Small intestine (tissue), 7 donors: ENCODE measurements at regions not wholly inside any gene's neighbourhood (a gene's known extent, or its start where the extent isn't known, plus 50 kb on each side); places are given as distances from the start of the nearest gene placed in this dataset.

Source experiments
- DNase-seq, 2 donors: peaks; one replicate each; pipeline versions ENCODE4 v3.0.0 to v3.0.0-alpha.2; 2013
- FAIRE-seq: peaks from 2 replicates; lab custom pipeline; 2012; peaks lifted over from hg19 to GRCh38; lab: Jason Lieb, UNC
- H3K27ac ChIP-seq, 3 donors: one replicate each; pipeline ENCODE4 v1.5.1; 2013; ENCODE audit warnings: low read length in 2 of 3, mild to moderate bottlenecking in 2 of 3, control low read depth in 1 of 3, inconsistent platforms in 1 of 3, low read depth in 1 of 3, moderate library complexity in 1 of 3
- H3K27me3 ChIP-seq, 3 donors: one replicate each; pipeline ENCODE4 v1.6.1; 2013; ENCODE audit warnings: low read length in 3 of 3, inconsistent platforms in 1 of 3; ENCODE audit not compliant: control insufficient read depth in 3 of 3, insufficient read depth in 3 of 3
- H3K36me3 ChIP-seq, 3 donors: one replicate each; pipeline ENCODE4 v1.6.1; 2013; ENCODE audit warnings: low read length in 3 of 3, inconsistent platforms in 1 of 3, low read depth in 1 of 3, mild to moderate bottlenecking in 1 of 3, moderate library complexity in 1 of 3; ENCODE audit not compliant: control insufficient read depth in 3 of 3, insufficient read depth in 2 of 3
- H3K4me1 ChIP-seq, 3 donors: one replicate each; pipeline ENCODE4 v1.6.1; 2013; ENCODE audit warnings: low read length in 2 of 3, inconsistent platforms in 1 of 3, low read depth in 1 of 3, mild to moderate bottlenecking in 1 of 3, moderate library complexity in 1 of 3; ENCODE audit not compliant: control insufficient read depth in 3 of 3, insufficient read depth in 2 of 3
- H3K4me3 ChIP-seq, 3 donors: one replicate each; pipeline ENCODE4 v1.5.1; 2013; ENCODE audit warnings: low read length in 3 of 3, control low read depth in 1 of 3, inconsistent platforms in 1 of 3, low read depth in 1 of 3, mild to moderate bottlenecking in 1 of 3, moderate library complexity in 1 of 3
- H3K9me3 ChIP-seq, 2 donors: one replicate each; pipeline ENCODE4 v1.6.1; 2013; ENCODE audit warnings: low read depth in 1 of 2, low read length in 1 of 2; ENCODE audit not compliant: control insufficient read depth in 2 of 2, insufficient read depth in 1 of 2
- WGBS, 3 donors: extraction: QIAGEN DNeasy Blood & Tissue Kit; methylation state at CpG; one replicate each; pipeline ENCODE4 v1.1.7; 2013; 5-methylcytosine and 5-hydroxymethylcytosine counted together
- donor health status: healthy with polysubstance abuse.
- donor health status: control.
- donor health status: control.
- donor health status: Bipolar disorder and iron deficiency.
- donor health status: healthy.

DNA sequence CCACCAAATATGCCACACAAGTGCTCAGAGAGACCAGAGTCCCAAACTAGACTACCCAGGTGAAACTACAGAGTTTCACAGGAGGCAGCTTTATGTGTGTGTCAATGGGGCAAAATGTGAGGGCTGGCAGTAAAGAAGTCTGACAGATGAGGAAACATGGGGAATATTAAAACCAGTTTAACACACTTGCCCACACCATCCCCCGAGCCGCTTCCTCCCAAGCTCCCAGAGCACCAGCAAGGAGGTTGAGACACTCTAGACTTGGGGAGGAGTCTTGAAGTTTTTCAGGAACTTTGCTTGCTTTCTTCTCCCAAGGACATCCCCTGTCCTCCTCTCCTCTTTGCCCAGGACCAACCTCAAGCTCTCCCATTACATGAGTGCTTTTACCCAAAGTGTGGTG, 94.7 kb upstream of the SPRY1 start:
- 96 to 100% (median 96%) methylated on average over 2 of the region's 2 CpGs for WGBS, 3 donors
- Histone ChIP-seq H3K36me3 (no peaks in the 10 kb centered on the region), H3K4me1 (no peaks in the 10 kb centered on the region), H3K27me3 (no peaks in the 10 kb centered on the region), H3K9me3 (no peaks in the 10 kb centered on the region), H3K4me3 (no peak overlapping the region), H3K27ac (no peak overlapping the region)
- FAIRE-seq (no peak), DNase-seq (no peak)

DNA sequence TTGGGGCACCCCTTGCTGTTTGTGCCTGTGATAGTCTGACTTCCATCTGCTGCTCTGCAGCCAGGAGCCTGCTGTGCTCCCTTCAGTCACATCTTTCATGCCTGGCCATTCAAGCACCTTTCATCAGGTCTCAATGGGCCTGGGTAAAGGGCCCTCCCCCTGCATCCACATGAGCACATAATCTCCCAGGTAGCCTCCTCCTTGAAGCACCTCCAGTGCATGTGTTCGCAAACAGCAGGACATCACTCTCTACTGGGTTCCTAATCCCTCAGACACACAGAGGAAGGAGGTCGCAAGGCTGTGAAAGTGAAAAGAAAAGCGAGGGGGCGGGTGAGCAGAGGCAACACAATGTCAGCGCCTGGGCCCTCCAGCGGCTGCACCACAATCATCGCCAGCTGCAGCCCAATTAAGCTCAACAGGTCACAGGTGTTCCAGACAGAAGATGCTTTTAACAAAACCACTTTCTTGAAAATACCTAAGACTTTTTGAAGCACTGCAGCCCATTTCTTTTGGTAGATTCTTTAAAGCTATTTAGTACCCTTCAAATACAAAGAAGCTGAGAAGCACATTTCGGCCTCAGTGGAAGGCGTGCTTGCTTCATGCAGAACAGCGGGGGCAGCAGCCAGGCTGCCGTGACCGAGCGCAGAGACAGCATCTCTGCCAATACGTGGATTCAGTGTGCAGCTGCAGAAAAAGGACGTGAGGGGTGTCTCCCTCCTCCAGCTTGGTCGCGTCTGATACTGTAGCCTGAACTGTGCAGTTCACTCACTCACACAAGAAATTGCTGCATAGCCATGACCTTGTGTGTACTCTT, 92.2 kb upstream of the SPRY1 start:
- Histone ChIP-seq H3K27me3 (no peaks in the 10 kb centered on the region), H3K4me1 (no peaks in the 10 kb centered on the region), H3K9me3 (no peaks in the 10 kb centered on the region), H3K36me3 (peaks cover 0 to 2% (median 0%) of the 10 kb centered on the region in 3 donors), H3K27ac (no peak overlapping the region), H3K4me3 (no peak overlapping the region)
- no peak for DNase-seq
- no peak for FAIRE-seq
- 83 to 95% (median 92%) methylated on average over 17 of the region's 17 CpGs for whole genome bisulfite sequencing, 3 donors

DNA sequence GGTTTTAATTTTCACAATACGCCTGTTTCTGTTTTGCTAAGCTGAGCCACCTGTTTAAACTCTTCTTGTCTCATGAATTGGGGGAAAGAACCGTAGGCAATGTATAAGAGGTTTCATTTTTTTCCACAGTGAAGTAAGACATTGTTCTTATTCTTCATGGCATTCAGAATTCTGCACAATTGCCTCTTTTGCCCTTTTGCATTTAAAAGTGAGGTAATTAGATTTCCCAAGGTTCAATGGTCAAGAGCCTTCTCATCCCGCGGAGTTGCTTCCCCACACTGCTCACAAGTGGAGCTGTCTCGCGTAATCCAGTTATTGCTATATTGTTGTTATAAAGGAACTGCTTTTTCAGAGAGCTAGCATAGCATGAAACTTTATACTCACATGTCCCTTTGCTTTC, 90.9 kb upstream of the SPRY1 start:
- FAIRE-seq: no peak
- no peaks in the 10 kb centered on the region for H3K9me3 ChIP-seq
- H3K27me3 ChIP-seq: no peaks in the 10 kb centered on the region
- peaks cover 0 to 2% (median 0%) of the 10 kb centered on the region in 3 donors for H3K36me3 ChIP-seq
- no peak overlapping the region for H3K4me3 ChIP-seq
- H3K27ac ChIP-seq: no peak overlapping the region
- no peaks in the 10 kb centered on the region for H3K4me1 ChIP-seq
- peak in 1 of 2 donors; percentile 18 for DNase-seq
- WGBS, 3 donors: 93 to 96% (median 93%) methylated on average over 6 of the region's 6 CpGs

DNA sequence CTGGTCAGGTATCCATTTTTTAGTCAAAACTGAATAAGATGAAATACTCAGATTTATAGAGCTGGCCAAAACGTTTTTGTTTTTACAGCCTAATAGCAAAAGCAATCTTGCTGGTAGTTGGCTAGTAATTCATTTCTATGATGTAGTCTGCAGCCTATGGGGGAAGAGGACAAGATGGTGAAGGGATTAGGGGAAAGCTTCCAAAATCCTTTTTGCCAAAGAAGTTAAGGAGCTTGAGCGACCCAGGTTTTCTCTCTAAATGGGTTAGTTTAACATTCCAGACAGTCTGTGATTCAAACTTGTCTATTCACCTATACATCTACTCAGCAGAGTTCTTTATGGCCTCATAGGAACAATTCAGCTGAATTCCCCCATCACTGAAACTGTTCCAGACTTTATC, 89.8 kb upstream of the SPRY1 start:
- Histone ChIP-seq H3K9me3 (no peaks in the 10 kb centered on the region), H3K27me3 (no peaks in the 10 kb centered on the region), H3K4me1 (no peaks in the 10 kb centered on the region), H3K27ac (no peak overlapping the region), H3K4me3 (no peak overlapping the region), H3K36me3 (peaks cover 0 to 2% (median 0%) of the 10 kb centered on the region in 3 donors)
- WGBS, 3 donors: 83 to 84% (median 84%) methylated on average over 2 of the region's 2 CpGs
- FAIRE-seq (no peak), DNase-seq (no peak)

GRCh38 chr4:123308667-123309066, 87.9 kb upstream of the SPRY1 start:
- FAIRE-seq (no peak), DNase-seq (no peak)
- Histone ChIP-seq H3K4me1 (no peaks in the 10 kb centered on the region), H3K36me3 (peaks cover 0 to 2% (median 0%) of the 10 kb centered on the region in 3 donors), H3K9me3 (no peaks in the 10 kb centered on the region), H3K27ac (no peak overlapping the region), H3K4me3 (no peak overlapping the region), H3K27me3 (no peaks in the 10 kb centered on the region)
- 96 to 100% (median 97%) methylated on average over 1 of the region's 1 CpG for WGBS, 3 donors

DNA sequence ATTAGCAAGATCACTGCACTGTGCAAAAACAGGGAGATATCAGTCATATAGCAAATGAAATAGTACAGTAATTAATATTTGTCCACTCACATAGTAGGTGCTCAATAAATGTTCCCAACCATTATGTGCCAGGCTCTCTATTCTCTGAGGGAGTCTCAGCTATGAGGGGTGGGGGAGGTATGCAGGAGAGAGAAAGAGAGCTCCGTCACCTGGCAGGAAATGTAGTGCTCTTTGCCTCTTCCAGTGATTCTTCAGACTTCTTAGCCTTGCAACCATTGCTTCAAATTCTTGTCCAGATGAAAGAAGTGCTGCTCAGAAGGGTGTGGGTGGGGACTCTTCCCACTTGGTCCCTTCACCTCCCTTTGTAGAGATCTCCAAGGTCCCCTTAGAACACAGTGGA, 84.5 kb upstream of the SPRY1 start:
- 89 to 100% (median 96%) methylated on average over 1 of the region's 1 CpG for WGBS, 3 donors
- peaks cover 0 to 4% (median 0%) of the 10 kb centered on the region in 3 donors for H3K36me3 ChIP-seq
- no peak for FAIRE-seq

DNA sequence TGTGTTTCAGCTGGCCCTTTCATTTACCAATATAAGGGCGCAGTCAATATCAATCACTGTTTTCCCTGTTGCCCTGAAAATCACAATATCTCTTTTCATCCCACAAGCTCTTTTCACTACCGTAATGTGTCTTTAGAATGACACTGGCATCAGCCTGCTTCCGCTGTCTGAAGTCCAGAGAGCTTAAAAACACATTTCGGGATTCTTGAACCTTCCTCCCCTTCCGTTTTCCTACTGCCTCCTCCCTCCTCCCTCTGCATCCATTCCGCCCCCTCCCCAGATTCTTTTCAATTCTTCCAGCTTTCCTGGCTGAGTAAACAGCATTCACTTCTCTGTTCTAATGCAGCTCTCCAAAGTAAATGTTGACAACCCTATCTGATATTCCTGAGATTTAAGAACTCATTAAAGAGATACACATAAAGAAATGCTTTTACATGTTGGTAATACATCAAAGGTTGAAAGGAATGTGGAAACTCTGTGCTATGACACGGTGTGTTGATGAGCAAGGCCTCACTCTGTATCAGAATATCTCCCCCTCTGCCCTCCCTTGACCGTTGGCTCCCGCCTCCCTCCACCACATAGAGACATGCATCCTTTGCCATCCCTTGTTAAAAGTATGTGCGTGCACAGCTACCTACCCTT, 83.5 kb upstream of the SPRY1 start:
- Histone ChIP-seq H3K9me3 (no peaks in the 10 kb centered on the region), H3K27me3 (no peaks in the 10 kb centered on the region), H3K36me3 (peaks cover 0 to 3% (median 0%) of the 10 kb centered on the region in 3 donors), H3K4me1 (no peaks in the 10 kb centered on the region), H3K27ac (no peak overlapping the region), H3K4me3 (no peak overlapping the region)
- 83 to 85% (median 85%) methylated on average over 10 of the region's 10 CpGs for WGBS, 3 donors
- FAIRE-seq: no peak
- DNase-seq: no peak

More for the DNA sequence above, 84.5 kb upstream of the SPRY1 start:
- DNase-seq: no peak
- H3K4me3 ChIP-seq: no peak overlapping the region
- no peaks in the 10 kb centered on the region for H3K9me3 ChIP-seq
- H3K27ac ChIP-seq: no peak overlapping the region
- H3K4me1 ChIP-seq: no peaks in the 10 kb centered on the region
- H3K27me3 ChIP-seq: no peaks in the 10 kb centered on the region

GRCh38 chr4:123315617-123316016, 81.0 kb upstream of the SPRY1 start:
- Histone ChIP-seq H3K9me3 (no peaks in the 10 kb centered on the region), H3K4me1 (no peaks in the 10 kb centered on the region), H3K36me3 (peaks cover 0 to 3% (median 0%) of the 10 kb centered on the region in 3 donors), H3K27me3 (no peaks in the 10 kb centered on the region), H3K27ac (no peak overlapping the region), H3K4me3 (no peak overlapping the region)
- FAIRE-seq (no peak), DNase-seq (no peak)
- 100% methylated on average over 1 of the region's 1 CpG for WGBS, 3 donors
